B cell (primary cell): ENCODE measurements at regions not wholly inside any gene's neighbourhood (a gene's known extent, or its start where the extent isn't known, plus 50 kb on each side); places are given as distances from the start of the nearest gene placed in this dataset.

ENCODE experiments used
- ATAC-seq: fragments of 200-7000 bp; cut with Tn5 transposase; one replicate; pipeline ENCODE4 v1.10.0; 2021; ENCODE audit warnings: low read depth, mild to moderate bottlenecking, moderate number of reproducible peaks, moderate library complexity
- CTCF ChIA-PET: fragments of 350-600 bp; sonication (Branson Sonifier 250); formaldehyde crosslinking; loops from one replicate; lab custom pipeline; 2021; ENCODE audit warnings: antibody characterized with exemption, inconsistent platforms; lab: Charles Lee
- POLR2A ChIA-PET: fragments of 350-600 bp; sonication (Branson Sonifier 250); formaldehyde crosslinking; loops from one replicate; lab custom pipeline; 2021; ENCODE audit warnings: antibody characterized with exemption; lab: Charles Lee
- DNase-seq: peaks from one replicate; pipeline ENCODE4 v3.0.0; 2013
- H2AFZ ChIP-seq: 2 replicates; pipeline ENCODE4 v1.6.1; 2012; ENCODE audit warnings: mild to moderate bottlenecking, low read depth, low read length; ENCODE audit not compliant: insufficient read depth, poor library complexity, severe bottlenecking
- H3K27ac ChIP-seq, 2 donors: 1 replicate in 1 of 2; 2 replicates in 1 of 2; pipeline ENCODE4 v1.5.1; 2012 to 2013; ENCODE audit warnings: low read length in 2 of 2, mild to moderate bottlenecking in 2 of 2, moderate library complexity in 1 of 2
- H3K27me3 ChIP-seq, 4 experiments: fragments of 200-600 bp in 1 of 4; sonication (generic) in 1 of 4; replicated peaks in 1 of 4; 1 replicate in 2 of 4; 2 replicates in 2 of 4; pipeline versions ENCODE4 v1.6.1 to v1.7.0; 2013 to 2016; ENCODE audit warnings: low read length in 3 of 4, mild to moderate bottlenecking in 2 of 4, mixed read lengths in 1 of 4, moderate library complexity in 1 of 4; ENCODE audit not compliant: insufficient read depth in 4 of 4, control insufficient read depth in 3 of 4; ENCODE audit errors: control extremely low read depth in 1 of 4
- H3K36me3 ChIP-seq, 2 experiments: replicated peaks in 1 of 2; 1 replicate in 1 of 2; 2 replicates in 1 of 2; pipeline versions ENCODE4 v1.6.1 to v1.7.1; 2013; ENCODE audit warnings: low read length in 1 of 2; ENCODE audit not compliant: insufficient read depth in 2 of 2, control insufficient read depth in 1 of 2; ENCODE audit errors: control extremely low read depth in 1 of 2, extremely low read depth in 1 of 2
- H3K4me1 ChIP-seq, 2 donors: fragments of 200-600 bp in 1 of 2; sonication (generic) in 1 of 2; 1 replicate in 1 of 2; 2 replicates in 1 of 2; pipeline versions ENCODE4 v1.5.1 to v1.6.1; 2013 to 2017; ENCODE audit warnings: low read length in 2 of 2; ENCODE audit not compliant: control insufficient read depth in 2 of 2, insufficient read depth in 2 of 2
- H3K4me2 ChIP-seq: replicated peaks from 2 replicates; pipeline ENCODE3; 2012; ENCODE audit warnings: mild to moderate bottlenecking, low read depth, low read length; ENCODE audit not compliant: poor library complexity, severe bottlenecking
- H3K4me3 ChIP-seq, 5 experiments: fragments of 200-600 bp in 1 of 5; sonication (generic) in 1 of 5; 1 replicate in 3 of 5; 2 replicates in 2 of 5; pipeline versions ENCODE4 v1.5.1 to v1.7.0; 2011 to 2016; ENCODE audit warnings: low read length in 4 of 5, mild to moderate bottlenecking in 4 of 5, low read depth in 2 of 5, control low read depth in 1 of 5, moderate library complexity in 1 of 5; ENCODE audit not compliant: insufficient read depth in 1 of 5; ENCODE audit errors: control extremely low read depth in 1 of 5, extremely low read depth in 1 of 5
- H3K79me2 ChIP-seq: fragments of 200-600 bp; sonication (generic); one replicate; pipeline ENCODE4 v1.6.0; 2016; ENCODE audit warnings: low read length; ENCODE audit not compliant: control insufficient read depth, insufficient read depth
- H3K9ac ChIP-seq: fragments of 200-600 bp; sonication (generic); 2 replicates; pipeline ENCODE4 v1.6.1; 2017; ENCODE audit warnings: mild to moderate bottlenecking, low read length, moderate library complexity
- H3K9me3 ChIP-seq, 3 donors: one replicate each; pipeline versions ENCODE4 v1.6.1 to v1.7.1; 2013; ENCODE audit warnings: low read length in 2 of 3; ENCODE audit not compliant: control insufficient read depth in 2 of 3, insufficient read depth in 1 of 3; ENCODE audit errors: control extremely low read depth in 1 of 3
- H4K20me1 ChIP-seq: 2 replicates; pipeline ENCODE4 v1.6.0; 2012; ENCODE audit warnings: mild to moderate bottlenecking, low read length; ENCODE audit not compliant: insufficient read depth, control insufficient read depth, poor library complexity, severe bottlenecking
- H3K27ac Mint-ChIP-seq: one replicate; pipeline ENCODE4 v1.8.0; 2021; ENCODE audit warnings: mixed read lengths
- H3K27me3 Mint-ChIP-seq: one replicate; pipeline ENCODE4 v1.8.0; 2021; ENCODE audit warnings: mixed read lengths
- H3K4me1 Mint-ChIP-seq: one replicate; pipeline ENCODE4 v1.8.0; 2021; ENCODE audit warnings: mixed read lengths
- H3K4me3 Mint-ChIP-seq: one replicate; pipeline ENCODE4 v1.8.0; 2021; ENCODE audit warnings: mixed read lengths
- H3K9me3 Mint-ChIP-seq: one replicate; pipeline ENCODE4 v1.8.0; 2022; ENCODE audit warnings: mixed read lengths; ENCODE audit not compliant: insufficient read depth
- CTCF ChIP-seq: fragments of 200-600 bp; IDR thresholded peaks from one replicate; pipeline ENCODE4 v1.8.0; 2022; ENCODE audit warnings: antibody characterized with exemption, mild to moderate bottlenecking
- EZH2 ChIP-seq: IDR thresholded peaks from 2 replicates; pipeline ENCODE4 v1.6.1; 2012; ENCODE audit warnings: borderline replicate concordance, low read depth, mild to moderate bottlenecking, moderate library complexity, low read length; ENCODE audit not compliant: insufficient read depth, poor library complexity, severe bottlenecking
- WGBS: methylation state at CpG from one replicate; pipeline ENCODE4 v1.1.5; 2013; ENCODE audit warnings: missing lambda C conversion rate; ENCODE audit not compliant: insufficient coverage; 5-methylcytosine and 5-hydroxymethylcytosine counted together
- intact Hi-C: fragments of 100-400 bp; cut with micrococcal nuclease; formaldehyde crosslinking; loops from one replicate; pipeline ENCODE4 v1.10.0; 2022

- Histone ChIP-seq H4K20me1 (no peaks in the 10 kb centered on the region), H3K27me3 (no peaks in the 10 kb centered on the region), H2AFZ (no peak overlapping the region), H3K4me1 (no peaks in the 10 kb centered on the region), H3K27ac (no peak overlapping the region), H3K9ac (no peak overlapping the region), H3K36me3 (no peaks in the 10 kb centered on the region), H3K4me3 (no peak overlapping the region), H3K9me3 (peaks cover 0 to 2% (median 0%) of the 10 kb centered on the region in 3 donors), H3K4me2 (no peak overlapping the region), H3K79me2 (no peaks in the 10 kb centered on the region)
- H3K27me3 Mint-ChIP-seq, result no peaks in the 10 kb centered on the region
- POLR2A ChIA-PET, result no interaction called here
- H3K4me3 Mint-ChIP-seq, result no peak overlapping the region
- no CpG with 5 or more reads among the region's 1 CpG for WGBS
- DNase-seq, result no peak
- TF ChIP-seq EZH2, result no peak
- TF ChIP-seq CTCF, result no peak
- ATAC-seq, result no peak
- no peaks in the 10 kb centered on the region for H3K4me1 Mint-ChIP-seq
- peaks cover 11% of the 10 kb centered on the region for H3K9me3 Mint-ChIP-seq
- no peak overlapping the region for H3K27ac Mint-ChIP-seq
- intact Hi-C loops, result no loop called here
- CTCF ChIA-PET, result no interaction called here
Measured at GRCh38 chr3:160084998-160085397, 96.4 kb downstream of the IL12A start.

GRCh38 chr3:160088492-160089137, 100.0 kb downstream of the IL12A start:
- Histone ChIP-seq H3K4me1 (no peaks in the 10 kb centered on the region), H3K36me3 (no peaks in the 10 kb centered on the region), H3K27ac (no peak overlapping the region), H3K9ac (no peak overlapping the region), H3K9me3 (no peaks in the 10 kb centered on the region), H3K27me3 (no peaks in the 10 kb centered on the region), H3K4me3 (no peak overlapping the region), H2AFZ (no peak overlapping the region), H4K20me1 (no peaks in the 10 kb centered on the region), H3K4me2 (no peak overlapping the region), H3K79me2 (no peaks in the 10 kb centered on the region)
- POLR2A ChIA-PET, result no interaction called here
- no peak for DNase-seq
- Mint-ChIP-seq H3K27ac (no peak overlapping the region), H3K9me3 (peaks cover 5% of the 10 kb centered on the region), H3K4me3 (no peak overlapping the region), H3K4me1 (no peaks in the 10 kb centered on the region), H3K27me3 (no peaks in the 10 kb centered on the region)
- WGBS, result 98% methylated on average over 3 of the region's 3 CpGs
- CTCF ChIA-PET, result no interaction called here
- ATAC-seq, result no peak
- intact Hi-C loops, result no loop called here
- TF ChIP-seq CTCF (no peak), EZH2 (no peak)
